T-cell (primary cell): ENCODE measurements at regions not wholly inside any gene's neighbourhood (a gene's known extent, or its start where the extent isn't known, plus 50 kb on each side); places are given as distances from the start of the nearest gene placed in this dataset.
"Not testable (repeated sequence)": the region's sequence is repeated elsewhere in the genome, so short reads cannot be mapped to it uniquely, and the experiment has no call there.

Experiments used
- ATAC-seq, 4 experiments: fragments of 200-7000 bp in 3 of 4; fragments of 150-1000 bp in 1 of 4; cut with Tn5 transposase; replicated peaks in 1 of 4; 1 replicate in 3 of 4; 2 replicates in 1 of 4; pipeline ENCODE4 v1.10.0; 2021; ENCODE audit warnings: moderate library complexity in 3 of 4, mild to moderate bottlenecking in 2 of 4, moderate number of reproducible peaks in 1 of 4
- CTCF ChIA-PET, 2 donors: fragments of 300-600 bp; sonication (Branson Sonifier 250); formaldehyde crosslinking; loops; one replicate each; lab custom pipeline; 2022; ENCODE audit warnings: antibody characterized with exemption in 2 of 2; lab: Charles Lee
- POLR2A ChIA-PET, 2 donors: fragments of 300-600 bp; sonication (Branson Sonifier 250); formaldehyde crosslinking; loops; one replicate each; lab custom pipeline; 2022; ENCODE audit warnings: antibody characterized with exemption in 2 of 2; lab: Charles Lee
- DNase-seq, 35 experiments: peaks; one replicate each; pipeline versions ENCODE4 v3.0.0 to v3.0.0-alpha.2; 2013 to 2023
- H3K27ac ChIP-seq: one replicate; pipeline ENCODE4 v1.5.1; 2013; ENCODE audit warnings: low read length
- H3K27me3 ChIP-seq, 2 experiments: replicated peaks in 1 of 2; 1 replicate in 1 of 2; 2 replicates in 1 of 2; pipeline versions ENCODE4 v1.6.1 to v1.7.0; 2013; ENCODE audit warnings: low read length in 1 of 2, mixed read lengths in 1 of 2; ENCODE audit not compliant: control insufficient read depth in 2 of 2, insufficient read depth in 2 of 2; ENCODE audit errors: extremely low read depth in 1 of 2
- H3K36me3 ChIP-seq, 2 donors: 1 replicate in 1 of 2; 2 replicates in 1 of 2; pipeline versions ENCODE4 v1.6.1 to v1.7.0; 2013; ENCODE audit warnings: low read length in 1 of 2; ENCODE audit not compliant: control insufficient read depth in 2 of 2, insufficient read depth in 1 of 2; ENCODE audit errors: extremely low read depth in 1 of 2
- H3K4me1 ChIP-seq, 2 experiments: 1 replicate in 1 of 2; 2 replicates in 1 of 2; pipeline versions ENCODE4 v1.6.1 to v1.7.0; 2013; ENCODE audit warnings: low read length in 2 of 2, mixed read lengths in 1 of 2; ENCODE audit not compliant: insufficient read depth in 2 of 2, control insufficient read depth in 1 of 2; ENCODE audit errors: extremely low read depth in 1 of 2
- H3K4me3 ChIP-seq, 2 donors: 1 replicate in 1 of 2; 2 replicates in 1 of 2; pipeline versions ENCODE4 v1.5.1 to v1.7.0; 2013; ENCODE audit warnings: mild to moderate bottlenecking in 2 of 2, low read length in 1 of 2, moderate library complexity in 1 of 2; ENCODE audit not compliant: control insufficient read depth in 1 of 2; ENCODE audit errors: extremely low read depth in 1 of 2
- H3K9me3 ChIP-seq: 2 replicates; pipeline ENCODE4 v1.7.0; 2013
- H3K27ac Mint-ChIP-seq, 2 donors: one replicate each; pipeline ENCODE4 v1.8.0; 2020 to 2021; ENCODE audit warnings: mild to moderate bottlenecking in 2 of 2, mixed read lengths in 2 of 2
- H3K27me3 Mint-ChIP-seq, 2 donors: one replicate each; pipeline ENCODE4 v1.8.0; 2021 to 2022; ENCODE audit warnings: mixed read lengths in 2 of 2
- H3K36me3 Mint-ChIP-seq: one replicate; pipeline ENCODE4 v1.8.0; 2021; ENCODE audit warnings: mixed read lengths
- H3K4me1 Mint-ChIP-seq, 3 donors: one replicate each; pipeline ENCODE4 v1.8.0; 2020 to 2022; ENCODE audit warnings: mixed read lengths in 3 of 3, mild to moderate bottlenecking in 1 of 3
- H3K4me3 Mint-ChIP-seq, 3 donors: one replicate each; pipeline ENCODE4 v1.8.0; 2020 to 2022; ENCODE audit warnings: mild to moderate bottlenecking in 3 of 3, mixed read lengths in 3 of 3, moderate library complexity in 3 of 3
- H3K9me3 Mint-ChIP-seq, 3 donors: one replicate each; pipeline ENCODE4 v1.8.0; 2020 to 2022; ENCODE audit warnings: mixed read lengths in 3 of 3
- WGBS: methylation state at CpG from one replicate; pipeline ENCODE4 v1.1.5; 2013; ENCODE audit warnings: missing lambda C conversion rate; ENCODE audit not compliant: insufficient coverage; 5-methylcytosine and 5-hydroxymethylcytosine counted together

DNA sequence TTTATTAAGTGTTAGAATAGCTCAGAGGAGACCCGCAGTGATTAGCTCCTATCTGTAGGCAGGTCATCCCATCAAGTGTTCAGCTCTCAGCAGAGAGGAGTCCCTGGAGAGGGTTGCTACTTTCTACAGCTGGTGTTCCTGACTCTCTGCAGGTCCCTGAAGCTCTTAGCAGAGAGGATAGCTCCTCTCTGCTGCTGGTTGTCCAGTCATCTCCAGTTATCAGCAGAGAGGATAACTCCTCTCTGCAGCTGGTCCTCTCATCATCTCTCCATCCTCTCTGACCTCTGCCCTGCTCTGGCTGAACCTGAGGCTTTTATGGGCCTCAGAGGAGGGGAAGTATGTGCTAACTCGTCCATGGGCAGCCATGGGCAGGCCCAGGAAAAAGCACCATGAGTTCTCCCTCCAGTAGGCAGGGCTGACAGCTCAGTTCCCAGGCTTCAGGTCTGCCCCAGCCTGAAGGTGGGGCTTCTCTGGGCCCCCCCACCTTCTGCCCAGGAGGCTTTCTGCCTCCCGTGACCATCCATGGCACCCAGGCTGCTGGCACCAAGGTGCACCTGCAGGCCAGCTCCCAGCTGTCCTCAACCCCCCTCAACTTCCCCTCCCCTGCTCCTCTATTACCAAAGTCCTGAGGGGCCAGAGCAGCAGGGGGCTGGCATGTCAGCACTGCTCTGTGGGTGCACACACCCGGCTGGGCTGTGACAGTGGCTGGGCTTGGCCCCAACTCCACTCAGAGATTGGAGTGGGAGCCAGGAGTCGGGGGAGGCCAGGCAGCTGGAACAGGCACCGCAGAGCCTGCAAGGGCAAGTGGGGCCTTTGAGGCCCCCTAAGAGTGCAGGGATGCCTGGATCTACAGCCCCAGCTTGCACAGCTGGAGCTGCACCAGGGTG lies 98.9 kb upstream of the FRMD4B start:
- Histone ChIP-seq H3K27ac (no peak overlapping the region), H3K4me3 (no peak overlapping the region), H3K27me3 (peaks cover 0 to 15% of the 10 kb centered on the region in 2 experiments), H3K9me3 (no peaks in the 10 kb centered on the region), H3K36me3 (no peaks in the 10 kb centered on the region), H3K4me1 (no peaks in the 10 kb centered on the region)
- Mint-ChIP-seq H3K36me3 (no peaks in the 10 kb centered on the region), H3K27me3 (peaks cover 18 to 25% of the 10 kb centered on the region in 2 donors), H3K27ac (no peak overlapping the region), H3K4me3 (no peak overlapping the region), H3K4me1 (no peaks in the 10 kb centered on the region), H3K9me3 (no peaks in the 10 kb centered on the region)
- ATAC-seq (no peak), DNase-seq (no peak)
- POLR2A ChIA-PET: no interaction called here
- WGBS: 74% methylated on average over 5 of the region's 6 CpGs
- CTCF ChIA-PET: no interaction called here

- no CpG with 5 or more reads among the region's 3 CpGs for WGBS
Observed at GRCh38 chr3:69483449-69483848, 97.6 kb upstream of the FRMD4B start.

DNA sequence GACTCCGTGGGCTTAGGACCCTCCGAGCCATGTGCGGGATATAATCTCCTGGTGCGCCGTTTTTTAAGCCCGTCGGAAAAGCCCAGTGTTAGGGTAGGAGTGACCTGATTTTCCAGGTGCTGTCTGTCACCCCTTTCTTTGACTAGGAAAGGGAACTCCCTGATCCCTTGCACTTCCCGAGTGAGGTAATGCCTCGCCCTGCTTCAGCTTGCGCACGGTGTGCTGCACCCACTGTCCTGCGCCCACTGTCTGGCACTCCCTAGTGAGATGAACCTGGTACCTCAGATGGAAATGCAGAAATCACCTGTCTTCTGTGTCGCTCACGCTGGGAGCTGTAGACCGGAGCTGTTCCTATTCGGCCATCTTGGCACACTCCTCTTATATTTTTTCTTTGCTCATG lies 95.1 kb upstream of the FRMD4B start:
- DNase-seq, H3K4me1 Mint-ChIP-seq, POLR2A ChIA-PET, H3K9me3 ChIP-seq, ATAC-seq, H3K4me3 Mint-ChIP-seq, H3K4me3 ChIP-seq, H3K27ac Mint-ChIP-seq, H3K27ac ChIP-seq, CTCF ChIA-PET, H3K4me1 ChIP-seq, H3K9me3 Mint-ChIP-seq, H3K36me3 Mint-ChIP-seq, H3K36me3 ChIP-seq: not testable (repeated sequence)
- peaks cover 0 to 15% of the 10 kb centered on the region in 2 experiments for H3K27me3 ChIP-seq
- 100% methylated on average over 2 of the region's 16 CpGs for WGBS
- peaks cover 23 to 24% of the 10 kb centered on the region in 2 donors for H3K27me3 Mint-ChIP-seq

More at GRCh38 chr3:69483449-69483848, 97.6 kb upstream of the FRMD4B start:
- Mint-ChIP-seq H3K36me3 (no peaks in the 10 kb centered on the region), H3K27ac (no peak overlapping the region), H3K4me1 (no peaks in the 10 kb centered on the region), H3K27me3 (peaks cover 19 to 25% of the 10 kb centered on the region in 2 donors), H3K9me3 (peaks cover 0 to 2% (median 0%) of the 10 kb centered on the region in 3 donors), H3K4me3 (no peak overlapping the region)
- Histone ChIP-seq H3K27me3 (peaks cover 0 to 15% of the 10 kb centered on the region in 2 experiments), H3K9me3 (no peaks in the 10 kb centered on the region), H3K36me3 (no peaks in the 10 kb centered on the region), H3K4me3 (no peak overlapping the region), H3K27ac (no peak overlapping the region), H3K4me1 (no peaks in the 10 kb centered on the region)
- ATAC-seq (no peak), DNase-seq (no peak)
- CTCF ChIA-PET: no interaction called here
- POLR2A ChIA-PET: no interaction called here

DNA sequence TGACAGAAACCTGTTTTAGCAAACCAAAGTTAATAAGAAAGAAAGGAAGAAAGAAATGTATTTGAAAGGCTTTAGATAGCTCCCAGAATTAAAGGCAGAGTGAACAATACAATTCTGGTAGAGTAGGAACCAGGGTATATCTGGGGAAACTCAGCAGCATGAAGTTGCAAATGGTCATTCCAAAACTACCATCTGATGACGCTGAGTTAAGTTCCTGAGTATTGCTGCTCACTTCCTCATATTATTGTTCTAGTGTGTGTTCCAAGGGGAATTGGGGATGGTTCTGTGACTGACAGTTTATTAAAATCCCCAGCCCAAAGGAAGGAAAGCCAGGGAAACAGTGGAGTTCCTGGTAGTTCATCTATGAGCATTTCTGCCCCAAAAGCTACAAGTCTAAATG lies 88.3 kb upstream of the FRMD4B start:
- Mint-ChIP-seq H3K36me3 (no peaks in the 10 kb centered on the region), H3K4me1 (no peaks in the 10 kb centered on the region), H3K4me3 (no peak overlapping the region), H3K9me3 (peaks cover 0 to 7% (median 3%) of the 10 kb centered on the region in 3 donors), H3K27me3 (peaks cover 7 to 12% of the 10 kb centered on the region in 2 donors), H3K27ac (no peak overlapping the region)
- no peak overlapping the region for H3K27ac ChIP-seq
- no peaks in the 10 kb centered on the region for H3K4me1 ChIP-seq
- DNase-seq: no peak
- ATAC-seq: no peak
- POLR2A ChIA-PET: interaction anchor here in 1 of 2 donors (0.6 kb wide), 1 partner anchor 26 kb away, joined by 3 read pairs; no protein-coding TSS in a partner anchor
- H3K27me3 ChIP-seq: no peaks in the 10 kb centered on the region
- no peaks in the 10 kb centered on the region for H3K36me3 ChIP-seq
- no CpG with 5 or more reads among the region's 1 CpG for WGBS
- H3K4me3 ChIP-seq: no peak overlapping the region
- no peaks in the 10 kb centered on the region for H3K9me3 ChIP-seq
- CTCF ChIA-PET: no interaction called here

DNA sequence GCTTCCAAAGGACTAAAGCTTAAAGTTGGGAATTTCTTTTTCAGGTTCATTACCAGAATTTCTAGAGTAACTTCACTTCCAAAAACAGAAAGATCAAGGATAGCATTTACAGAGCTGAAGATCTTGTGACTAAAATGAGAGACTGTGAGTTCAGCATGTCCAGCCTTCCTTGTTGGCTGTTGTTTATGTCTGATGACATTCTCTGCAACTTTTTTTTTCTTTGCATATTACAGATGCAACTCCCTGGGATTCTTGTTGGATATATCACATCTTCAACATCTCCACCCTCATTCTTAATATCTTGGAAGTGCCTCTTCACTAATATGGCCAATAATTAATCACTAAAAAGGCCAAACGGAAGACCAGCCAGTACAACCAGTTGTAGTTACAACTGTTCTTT lies 86.2 kb upstream of the FRMD4B start:
- no peaks in the 10 kb centered on the region for H3K9me3 ChIP-seq
- H3K36me3 Mint-ChIP-seq: no peaks in the 10 kb centered on the region
- no peaks in the 10 kb centered on the region for H3K4me1 Mint-ChIP-seq
- ChIA-PET CTCF (no interaction called here), POLR2A (no interaction called here)
- no peaks in the 10 kb centered on the region for H3K4me1 ChIP-seq
- no peak overlapping the region for H3K27ac ChIP-seq
- no peaks in the 10 kb centered on the region for H3K27me3 ChIP-seq
- no peak for ATAC-seq
- H3K27me3 Mint-ChIP-seq: peaks cover 7% of the 10 kb centered on the region in 2 donors
- no peak overlapping the region for H3K4me3 Mint-ChIP-seq
- DNase-seq: no peak
- no peak overlapping the region for H3K27ac Mint-ChIP-seq
- WGBS: 100% methylated on average over 1 of the region's 1 CpG
- no peaks in the 10 kb centered on the region for H3K36me3 ChIP-seq
- peaks cover 0 to 3% (median 0%) of the 10 kb centered on the region in 3 donors for H3K9me3 Mint-ChIP-seq
- H3K4me3 ChIP-seq: no peak overlapping the region

DNA sequence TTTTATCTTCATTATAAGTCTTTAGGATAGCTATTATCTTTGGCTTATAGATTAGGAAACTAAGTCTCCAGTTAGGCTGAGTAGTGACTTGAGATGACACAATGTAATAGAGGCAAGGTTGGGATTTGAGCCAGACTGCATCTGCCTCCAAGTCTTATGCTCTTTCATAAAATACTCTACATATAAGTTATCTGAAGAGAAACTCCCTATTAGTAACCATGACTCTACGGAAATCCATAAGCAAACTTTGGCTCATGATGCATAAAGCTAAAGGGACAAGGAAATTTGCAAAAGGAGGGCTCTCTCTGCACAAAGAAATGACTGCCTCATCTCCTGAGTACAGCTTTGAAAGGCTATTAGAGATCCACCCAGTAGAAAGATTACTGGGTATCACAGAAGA lies 77.6 kb upstream of the FRMD4B start:
- Mint-ChIP-seq H3K4me1 (no peaks in the 10 kb centered on the region), H3K27me3 (peaks cover 0 to 6% of the 10 kb centered on the region in 2 donors), H3K9me3 (no peaks in the 10 kb centered on the region), H3K36me3 (no peaks in the 10 kb centered on the region), H3K27ac (no peak overlapping the region), H3K4me3 (no peak overlapping the region)
- DNase-seq: no peak
- no peaks in the 10 kb centered on the region for H3K36me3 ChIP-seq
- ChIA-PET CTCF (no interaction called here), POLR2A (no interaction called here)
- H3K4me3 ChIP-seq: no peak overlapping the region
- WGBS: no CpG with 5 or more reads among the region's 1 CpG
- ATAC-seq: no peak
- H3K27me3 ChIP-seq: no peaks in the 10 kb centered on the region
- no peaks in the 10 kb centered on the region for H3K9me3 ChIP-seq
- H3K4me1 ChIP-seq: no peaks in the 10 kb centered on the region
- no peak overlapping the region for H3K27ac ChIP-seq
